NT2/D1 (cell line): ENCODE measurements at regions not wholly inside any gene's neighbourhood (a gene's known extent, or its start where the extent isn't known, plus 50 kb on each side); places are given as distances from the start of the nearest gene placed in this dataset.

Experiments used
- SUZ12 ChIP-seq: IDR thresholded peaks from 2 replicates; pipeline ENCODE4 v1.6.1; 2011; ENCODE audit not compliant: insufficient read length, insufficient read depth; ENCODE audit errors: extremely low read depth
- YY1 ChIP-seq: IDR thresholded peaks from 2 replicates; pipeline ENCODE4 v1.6.1; 2011; ENCODE audit not compliant: insufficient read length, insufficient read depth
- ZNF274 ChIP-seq: IDR thresholded peaks from 2 replicates; pipeline ENCODE4 v1.6.1; 2011; ENCODE audit warnings: mild to moderate bottlenecking, low read depth, low read length

GRCh38 chr18:14924226-14924625, 176.3 kb downstream of the ANKRD30B start:
- TF ChIP-seq YY1: no peak
- no peak for TF ChIP-seq ZNF274
- TF ChIP-seq SUZ12: no peak
